ENCODE measurements at regions not wholly inside any gene's neighbourhood (a gene's known extent, or its start where the extent isn't known, plus 50 kb on each side); places are given as distances from the start of the nearest gene placed in this dataset.

DNA sequence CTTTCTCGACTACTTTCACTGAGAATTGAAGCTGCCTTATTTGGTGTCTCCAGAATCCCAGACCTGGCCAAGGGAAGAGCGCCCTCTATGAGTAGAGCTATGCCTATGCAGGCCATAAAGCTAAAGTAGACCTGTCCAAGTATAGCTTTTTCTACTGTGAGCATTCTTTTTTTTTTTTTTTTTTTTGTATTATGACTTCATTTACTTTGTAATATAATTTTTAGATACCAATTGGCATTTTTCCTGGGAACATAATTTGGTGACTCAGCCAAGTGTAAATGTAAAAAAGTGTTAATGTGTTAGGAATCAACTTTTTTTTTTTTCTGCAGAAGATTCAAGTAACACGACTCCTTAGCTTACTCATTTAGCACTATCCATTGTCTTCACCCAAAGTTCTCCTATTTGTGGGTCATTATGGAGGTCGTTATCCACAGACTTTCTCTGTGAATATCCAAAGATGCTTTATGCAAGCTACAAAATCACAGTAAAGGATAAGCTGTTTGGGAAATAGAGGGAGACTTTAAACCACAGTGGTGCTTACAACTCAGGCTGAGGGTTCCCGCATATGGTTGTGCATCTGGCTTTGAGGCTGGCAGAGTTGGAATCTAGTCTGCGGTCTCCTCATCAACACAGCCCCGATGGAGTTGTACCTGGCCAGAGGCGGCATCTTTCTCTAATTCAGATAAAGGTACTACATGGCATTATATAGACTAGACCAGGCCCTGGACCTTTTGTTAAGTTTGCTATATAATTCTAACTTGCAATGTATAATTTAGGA, 1040.2 kb upstream of the SORCS1 start:
- TF ChIP-seq, protein P1, sequence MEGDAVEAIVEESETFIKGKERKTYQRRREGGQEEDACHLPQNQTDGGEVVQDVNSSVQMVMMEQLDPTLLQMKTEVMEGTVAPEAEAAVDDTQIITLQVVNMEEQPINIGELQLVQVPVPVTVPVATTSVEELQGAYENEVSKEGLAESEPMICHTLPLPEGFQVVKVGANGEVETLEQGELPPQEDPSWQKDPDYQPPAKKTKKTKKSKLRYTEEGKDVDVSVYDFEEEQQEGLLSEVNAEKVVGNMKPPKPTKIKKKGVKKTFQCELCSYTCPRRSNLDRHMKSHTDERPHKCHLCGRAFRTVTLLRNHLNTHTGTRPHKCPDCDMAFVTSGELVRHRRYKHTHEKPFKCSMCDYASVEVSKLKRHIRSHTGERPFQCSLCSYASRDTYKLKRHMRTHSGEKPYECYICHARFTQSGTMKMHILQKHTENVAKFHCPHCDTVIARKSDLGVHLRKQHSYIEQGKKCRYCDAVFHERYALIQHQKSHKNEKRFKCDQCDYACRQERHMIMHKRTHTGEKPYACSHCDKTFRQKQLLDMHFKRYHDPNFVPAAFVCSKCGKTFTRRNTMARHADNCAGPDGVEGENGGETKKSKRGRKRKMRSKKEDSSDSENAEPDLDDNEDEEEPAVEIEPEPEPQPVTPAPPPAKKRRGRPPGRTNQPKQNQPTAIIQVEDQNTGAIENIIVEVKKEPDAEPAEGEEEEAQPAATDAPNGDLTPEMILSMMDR (conservative IDR thresholded peaks at IDR 0.05 in 1 of 2, IDR thresholded peaks at IDR 0.05 in 1 of 2; ENCODE audit: low read depth in 1 of 2, low read length in 2 of 2), result peak in 1 of 2 donors; percentile 25
- TF ChIP-seq EZH2 (IDR thresholded peaks at IDR 0.05; ENCODE audit: low read length, missing control alignments), result no peak

Data from fibroblast of lung (primary cell).